Tibial artery (tissue), 4 donors: ENCODE measurements at regions not wholly inside any gene's neighbourhood (a gene's known extent, or its start where the extent isn't known, plus 50 kb on each side); places are given as distances from the start of the nearest gene placed in this dataset.

ENCODE experiments used
- DNase-seq, 2 donors: peaks; one replicate each; pipeline ENCODE4 v3.0.0-alpha.2; 2019
- H3K27ac ChIP-seq, 2 donors: fragments of 200-600 bp; sonication (generic) in 1 of 2; 1 replicate in 1 of 2; 2 replicates in 1 of 2; pipeline ENCODE4 v1.5.1; 2018 to 2019; ENCODE audit warnings: mild to moderate bottlenecking in 1 of 2
- H3K27me3 ChIP-seq, 2 donors: fragments of 200-600 bp; sonication (generic) in 1 of 2; one replicate each; pipeline versions ENCODE4 v1.5.1 to v1.6.0; 2016 to 2019
- H3K36me3 ChIP-seq, 3 donors: fragments of 200-600 bp; sonication (generic) in 2 of 3; one replicate each; pipeline ENCODE4 v1.5.1; 2016 to 2019; ENCODE audit warnings: mild to moderate bottlenecking in 2 of 3
- H3K4me1 ChIP-seq, 4 donors: fragments of 200-600 bp; sonication (generic) in 2 of 4; 1 replicate in 3 of 4; 2 replicates in 1 of 4; pipeline ENCODE4 v1.5.1; 2016 to 2019
- H3K4me3 ChIP-seq, 2 donors: fragments of 200-600 bp; sonication (generic) in 1 of 2; 1 replicate in 1 of 2; 2 replicates in 1 of 2; pipeline ENCODE4 v1.5.1; 2018 to 2019; ENCODE audit warnings: mild to moderate bottlenecking in 2 of 2
- H3K9me3 ChIP-seq, 3 donors: fragments of 200-600 bp; sonication (generic) in 1 of 3; one replicate each; pipeline ENCODE4 v1.5.1; 2016 to 2019
- intact Hi-C: fragments of 100-400 bp; cut with DNase I; formaldehyde crosslinking; loops from one replicate; pipeline ENCODE4 v1.15.0; 2023; ENCODE audit warnings: low total_unique reads
- TF ChIP-seq, protein P1 (sequence below), 2 experiments: fragments of 200-600 bp in 1 of 2; fragments of 450-650 bp in 1 of 2; IDR thresholded peaks; one replicate each; pipeline ENCODE4 v1.5.1; 2017 to 2019; ENCODE audit warnings: antibody characterized with exemption in 2 of 2, mild to moderate bottlenecking in 1 of 2, moderate library complexity in 1 of 2

DNA sequence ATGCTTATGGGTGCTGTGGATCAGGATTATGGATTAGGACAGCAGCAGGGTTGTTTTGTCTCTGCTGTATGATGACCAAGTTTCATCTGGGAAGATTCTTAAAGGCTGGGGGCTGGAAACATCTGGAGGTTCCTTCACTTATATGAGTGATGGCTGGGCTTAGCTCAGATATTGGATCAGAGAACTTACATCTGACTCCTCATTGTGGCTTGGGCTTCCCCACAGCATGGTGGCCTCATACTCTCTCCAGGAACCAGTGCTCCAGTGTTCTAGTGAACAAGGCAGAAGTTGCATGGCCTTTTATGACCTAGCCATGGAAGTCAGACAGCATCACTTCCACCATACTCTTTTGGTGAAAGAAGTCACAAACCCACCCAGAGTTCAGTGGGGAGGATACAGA, 336.1 kb upstream of the TBX3 start:
- TF ChIP-seq, protein P1, sequence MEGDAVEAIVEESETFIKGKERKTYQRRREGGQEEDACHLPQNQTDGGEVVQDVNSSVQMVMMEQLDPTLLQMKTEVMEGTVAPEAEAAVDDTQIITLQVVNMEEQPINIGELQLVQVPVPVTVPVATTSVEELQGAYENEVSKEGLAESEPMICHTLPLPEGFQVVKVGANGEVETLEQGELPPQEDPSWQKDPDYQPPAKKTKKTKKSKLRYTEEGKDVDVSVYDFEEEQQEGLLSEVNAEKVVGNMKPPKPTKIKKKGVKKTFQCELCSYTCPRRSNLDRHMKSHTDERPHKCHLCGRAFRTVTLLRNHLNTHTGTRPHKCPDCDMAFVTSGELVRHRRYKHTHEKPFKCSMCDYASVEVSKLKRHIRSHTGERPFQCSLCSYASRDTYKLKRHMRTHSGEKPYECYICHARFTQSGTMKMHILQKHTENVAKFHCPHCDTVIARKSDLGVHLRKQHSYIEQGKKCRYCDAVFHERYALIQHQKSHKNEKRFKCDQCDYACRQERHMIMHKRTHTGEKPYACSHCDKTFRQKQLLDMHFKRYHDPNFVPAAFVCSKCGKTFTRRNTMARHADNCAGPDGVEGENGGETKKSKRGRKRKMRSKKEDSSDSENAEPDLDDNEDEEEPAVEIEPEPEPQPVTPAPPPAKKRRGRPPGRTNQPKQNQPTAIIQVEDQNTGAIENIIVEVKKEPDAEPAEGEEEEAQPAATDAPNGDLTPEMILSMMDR (IDR thresholded peaks at IDR 0.05): no peak
- intact Hi-C loops: no loop called here
- H3K36me3 ChIP-seq: no peaks in the 10 kb centered on the region
- no peak for DNase-seq
- no peak overlapping the region for H3K27ac ChIP-seq
- no peak overlapping the region for H3K4me3 ChIP-seq
- H3K9me3 ChIP-seq: peaks cover 0 to 8% (median 0%) of the 10 kb centered on the region in 3 donors
- H3K4me1 ChIP-seq: peaks cover 0 to 5% (median 0%) of the 10 kb centered on the region in 4 donors
- H3K27me3 ChIP-seq: no peaks in the 10 kb centered on the region

GRCh38 chr12:115017346-115017745, 333.4 kb upstream of the TBX3 start:
- no peak overlapping the region for H3K27ac ChIP-seq
- no peak for DNase-seq
- intact Hi-C loops: no loop called here
- peaks cover 0 to 5% of the 10 kb centered on the region in 2 donors for H3K27me3 ChIP-seq
- TF ChIP-seq, protein P1 (IDR thresholded peaks at IDR 0.05): no peak
- H3K4me1 ChIP-seq: no peaks in the 10 kb centered on the region
- no peaks in the 10 kb centered on the region for H3K36me3 ChIP-seq
- no peak overlapping the region for H3K4me3 ChIP-seq
- peaks cover 0 to 8% (median 0%) of the 10 kb centered on the region in 3 donors for H3K9me3 ChIP-seq

GRCh38 chr12:115013236-115013981, 329.4 kb upstream of the TBX3 start:
- no peak for DNase-seq
- H3K4me3 ChIP-seq: no peak overlapping the region
- TF ChIP-seq, protein P1 (IDR thresholded peaks at IDR 0.05): no peak
- H3K4me1 ChIP-seq: no peaks in the 10 kb centered on the region
- H3K27ac ChIP-seq: no peak overlapping the region
- peaks cover 0 to 5% of the 10 kb centered on the region in 2 donors for H3K27me3 ChIP-seq
- no peaks in the 10 kb centered on the region for H3K36me3 ChIP-seq
- H3K9me3 ChIP-seq: peaks cover 0 to 3% (median 0%) of the 10 kb centered on the region in 3 donors
- intact Hi-C loops: no loop called here

- intact Hi-C loops: no loop called here
- H3K27me3 ChIP-seq: peaks cover 0 to 5% of the 10 kb centered on the region in 2 donors
- DNase-seq: no peak
- TF ChIP-seq, protein P1 (IDR thresholded peaks at IDR 0.05): no peak
- no peak overlapping the region for H3K27ac ChIP-seq
- peaks cover 0 to 3% (median 0%) of the 10 kb centered on the region in 3 donors for H3K9me3 ChIP-seq
- no peaks in the 10 kb centered on the region for H3K4me1 ChIP-seq
- no peaks in the 10 kb centered on the region for H3K36me3 ChIP-seq
- H3K4me3 ChIP-seq: no peak overlapping the region
Measured at GRCh38 chr12:115012861-115013235, 328.9 kb upstream of the TBX3 start.

- intact Hi-C loops: no loop called here
- H3K4me3 ChIP-seq: no peak overlapping the region
- H3K36me3 ChIP-seq: no peaks in the 10 kb centered on the region
- no peak for DNase-seq
- no peak overlapping the region for H3K27ac ChIP-seq
- H3K4me1 ChIP-seq: no peaks in the 10 kb centered on the region
- TF ChIP-seq, protein P1 (IDR thresholded peaks at IDR 0.05): no peak
- H3K9me3 ChIP-seq: peaks cover 0 to 3% (median 0%) of the 10 kb centered on the region in 3 donors
- H3K27me3 ChIP-seq: peaks cover 0 to 5% of the 10 kb centered on the region in 2 donors
Measured at GRCh38 chr12:115011703-115012102, 327.7 kb upstream of the TBX3 start.
